Endothelial cell of umbilical vein (primary cell): ENCODE measurements at regions not wholly inside any gene's neighbourhood (a gene's known extent, or its start where the extent isn't known, plus 50 kb on each side); places are given as distances from the start of the nearest gene placed in this dataset.

Source experiments
- BruUV-seq: library from RNA; stranded (reverse); fragments of 400-500 nt; replicated peaks from 2 replicates; lab custom pipeline; 2021; lab: Mats Ljungman, UMichigan
- CTCF ChIA-PET: fragments of 300-600, 350-600 bp; sonication (Branson Sonifier 250); formaldehyde crosslinking; loops from one replicate; lab custom pipeline; 2021; ENCODE audit warnings: antibody characterized with exemption, inconsistent platforms; lab: Charles Lee
- POLR2A ChIA-PET: fragments of 300-600, 350-600 bp; sonication (Branson Sonifier 250); formaldehyde crosslinking; loops from one replicate; lab custom pipeline; 2021; ENCODE audit warnings: antibody characterized with exemption, inconsistent platforms; lab: Charles Lee
- DNase-seq: peaks from one replicate; pipeline ENCODE4 v3.0.0-alpha.2; 2011; ENCODE audit warnings: low read depth, low spot score
- FAIRE-seq: peaks from 2 replicates; lab custom pipeline; 2011; peaks lifted over from hg19 to GRCh38; lab: Jason Lieb, UNC
- H2AFZ ChIP-seq: 2 replicates; pipeline ENCODE4 v1.6.0; 2012; ENCODE audit warnings: low read depth, low read length, control low read depth, inconsistent platforms
- H3K27ac ChIP-seq: 2 replicates; pipeline ENCODE4 v1.5.1; 2011; ENCODE audit warnings: low read depth, mild to moderate bottlenecking, control low read depth, low read length, moderate library complexity; ENCODE audit not compliant: insufficient read depth
- H3K27me3 ChIP-seq, 2 experiments: 2 replicates each; pipeline versions ENCODE4 v1.6.0 to v1.6.1; 2011; ENCODE audit warnings: low read length in 2 of 2, mixed read lengths in 1 of 2; ENCODE audit not compliant: control insufficient read depth in 2 of 2, insufficient read depth in 2 of 2
- H3K36me3 ChIP-seq, 2 experiments: 2 replicates in 1 of 2; 3 replicates in 1 of 2; pipeline ENCODE4 v1.5.1; 2011; ENCODE audit warnings: low read length in 2 of 2, mild to moderate bottlenecking in 1 of 2, moderate library complexity in 1 of 2; ENCODE audit not compliant: control insufficient read depth in 2 of 2, insufficient read depth in 2 of 2; ENCODE audit errors: extremely low read depth in 1 of 2
- H3K4me1 ChIP-seq: 3 replicates; pipeline ENCODE4 v1.5.1; 2011; ENCODE audit warnings: mild to moderate bottlenecking, low read length; ENCODE audit not compliant: control insufficient read depth, insufficient read depth; ENCODE audit errors: extremely low read depth
- H3K4me2 ChIP-seq: 2 replicates; pipeline ENCODE4 v1.6.1; 2011; ENCODE audit warnings: low read length, control low read depth, mixed read lengths; ENCODE audit not compliant: insufficient read depth
- H3K4me3 ChIP-seq, 3 experiments: fragments of 200-600 bp in 1 of 3; sonication (generic), shearing (Covaris generic) in 1 of 3; replicated peaks in 1 of 3; 2 replicates each; pipeline ENCODE4 v1.5.1; 2011 to 2016; ENCODE audit warnings: control low read depth in 3 of 3, low read length in 3 of 3, mild to moderate bottlenecking in 2 of 3, inconsistent platforms in 1 of 3, low read depth in 1 of 3, moderate library complexity in 1 of 3; ENCODE audit not compliant: insufficient read depth in 1 of 3
- H3K79me2 ChIP-seq: 2 replicates; pipeline ENCODE4 v1.6.0; 2012; ENCODE audit warnings: low read length, inconsistent platforms; ENCODE audit not compliant: control insufficient read depth, insufficient read depth
- H3K9ac ChIP-seq: replicated peaks from 2 replicates; pipeline ENCODE3; 2011; ENCODE audit warnings: low read length, control low read depth; ENCODE audit not compliant: insufficient read depth; ENCODE audit errors: extremely low read depth
- H3K9me1 ChIP-seq: replicated peaks from 3 replicates; pipeline ENCODE4 v1.6.0; 2011; ENCODE audit warnings: mild to moderate bottlenecking, low read length; ENCODE audit not compliant: control insufficient read depth, insufficient read depth; ENCODE audit errors: extremely low read depth
- H3K9me3 ChIP-seq: replicated peaks from 2 replicates; pipeline ENCODE4 v1.5.1; 2012; ENCODE audit warnings: low read length, inconsistent platforms; ENCODE audit not compliant: control insufficient read depth, insufficient read depth
- H4K20me1 ChIP-seq: replicated peaks from 2 replicates; pipeline ENCODE3; 2011; ENCODE audit warnings: mild to moderate bottlenecking, low read length; ENCODE audit not compliant: control insufficient read depth, insufficient read depth; ENCODE audit errors: extremely low read depth
- CTCF ChIP-seq, 2 donors: IDR thresholded peaks; 1 replicate in 1 of 2; 2 replicates in 1 of 2; pipeline ENCODE4 v1.5.1; 2011; ENCODE audit warnings: low read length in 2 of 2, mild to moderate bottlenecking in 2 of 2, moderate library complexity in 2 of 2, control low read depth in 1 of 2, inconsistent platforms in 1 of 2, low read depth in 1 of 2; ENCODE audit not compliant: insufficient read depth in 1 of 2; ENCODE audit errors: extremely low read depth in 1 of 2
- EZH2 ChIP-seq: IDR thresholded peaks from 2 replicates; pipeline ENCODE4 v1.6.1; 2012; ENCODE audit warnings: borderline replicate concordance, low read depth, mild to moderate bottlenecking, moderate library complexity, low read length, inconsistent platforms; ENCODE audit not compliant: severe bottlenecking
- FOS ChIP-seq: IDR thresholded peaks from 2 replicates; pipeline ENCODE4 v1.6.1; 2011; ENCODE audit warnings: mild to moderate bottlenecking, low read length, moderate library complexity, borderline replicate concordance; ENCODE audit not compliant: insufficient read depth
- GATA2 ChIP-seq: IDR thresholded peaks from 2 replicates; pipeline ENCODE4 v1.7.0; 2011; ENCODE audit warnings: low read depth, mild to moderate bottlenecking, moderate library complexity, mixed read lengths, low read length; ENCODE audit not compliant: insufficient read length, insufficient read depth
- JUN ChIP-seq: IDR thresholded peaks from 2 replicates; pipeline ENCODE4 v1.6.1; 2011; ENCODE audit warnings: borderline replicate concordance, low read depth; ENCODE audit not compliant: insufficient read length, insufficient read depth
- MAX ChIP-seq: IDR thresholded peaks from 2 replicates; pipeline ENCODE4 v1.6.1; 2011; ENCODE audit not compliant: insufficient read depth, insufficient read length
- MYC ChIP-seq: IDR thresholded peaks from one replicate; pipeline ENCODE4 v1.6.1; 2011; ENCODE audit warnings: mild to moderate bottlenecking, low read depth, low read length
- POLR2A ChIP-seq: IDR thresholded peaks from 2 replicates; pipeline ENCODE4 v1.6.1; 2012; ENCODE audit warnings: low read depth, mild to moderate bottlenecking, control low read depth, low read length
- POLR2AphosphoS5 ChIP-seq: IDR thresholded peaks from 2 replicates; pipeline ENCODE4 v1.6.1; 2012; ENCODE audit warnings: low read depth, mild to moderate bottlenecking, control low read depth, low read length, moderate library complexity; ENCODE audit not compliant: insufficient read depth
- dilution Hi-C: fragments of 300-500 bp; cut with MboI; formaldehyde crosslinking; loops from one replicate; pipeline ENCODE4 v1.15.0; 2019; ENCODE audit warnings: low sequenced_read_pairs; ENCODE audit not compliant: extremely low pct_ligation_motif_present
- intact Hi-C: fragments of 100-400 bp; cut with micrococcal nuclease; formaldehyde crosslinking; loops from one replicate; pipeline ENCODE4 v1.10.0; 2022

GRCh38 chr12:14259481-14260010, 105.9 kb upstream of the ATF7IP start:
- Histone ChIP-seq H3K4me2 (peak overlapping the region; percentile 71), H4K20me1 (no peaks in the 10 kb centered on the region), H3K4me3 (no peak overlapping the region), H3K9ac (no peak overlapping the region), H3K27ac (peak overlapping the region; percentile 89), H2AFZ (peak overlapping the region; percentile 84), H3K9me3 (no peaks in the 10 kb centered on the region), H3K36me3 (no peaks in the 10 kb centered on the region), H3K27me3 (no peaks in the 10 kb centered on the region), H3K9me1 (no peaks in the 10 kb centered on the region), H3K4me1 (peaks cover 46% of the 10 kb centered on the region), H3K79me2 (no peaks in the 10 kb centered on the region)
- CTCF ChIA-PET = interaction anchor here (1.1 to 2.8 kb wide), 4 partner anchors 21 to 194 kb away, joined by 3 to 11 read pairs (median 6); partner anchors contain the start of gene ATF7IP
- FAIRE-seq (peak; percentile 62), DNase-seq (no peak)
- POLR2A ChIA-PET = interaction anchor here (0.6 to 1.9 kb wide), 2 partner anchors 42 to 106 kb away, joined by 3 to 6 read pairs; partner anchors contain the start of gene ATF7IP
- no TSS peak for BruUV-seq
- TF ChIP-seq CTCF (IDR thresholded peaks at IDR 0.05; ENCODE audit: extremely low read depth in 1 of 2, insufficient read depth in 1 of 2, low read depth in 1 of 2, low read length in 2 of 2) (no peak), MYC (no peak), EZH2 (no peak), POLR2A (no peak), JUN (no peak), GATA2 (no peak), POLR2AphosphoS5 (no peak), FOS (no peak), MAX (no peak)
- dilution Hi-C loops = no loop called here
- intact Hi-C loops = loop anchor here (1.0 to 10.0 kb wide), 3 partner anchors 106 to 1533 kb away; partner anchors contain the start of gene ATF7IP
